GM12873 (cell line): ENCODE measurements at regions not wholly inside any gene's neighbourhood (a gene's known extent, or its start where the extent isn't known, plus 50 kb on each side); places are given as distances from the start of the nearest gene placed in this dataset.

Source experiments
- CTCF ChIP-seq: IDR thresholded peaks from 2 replicates; pipeline ENCODE4 v1.5.1; 2012; ENCODE audit warnings: low read depth, mild to moderate bottlenecking, moderate library complexity, low read length, control low read depth; ENCODE audit not compliant: insufficient read depth; ENCODE audit errors: missing control alignments

GRCh38 chr10:78928330-78928729 is 140.4 kb upstream of the ZMIZ1 start:
- no peak for TF ChIP-seq CTCF

GRCh38 chr10:78929541-78929940 is 139.2 kb upstream of the ZMIZ1 start:
- TF ChIP-seq CTCF, result no peak

- TF ChIP-seq CTCF, result no peak
Measured at GRCh38 chr10:78931321-78932053, 137.3 kb upstream of the ZMIZ1 start.

GRCh38 chr10:78932054-78932386 is 136.7 kb upstream of the ZMIZ1 start:
- no peak for TF ChIP-seq CTCF

GRCh38 chr10:78932861-78933260 is 135.9 kb upstream of the ZMIZ1 start:
- TF ChIP-seq CTCF, result no peak

GRCh38 chr10:78933828-78934531 is 134.8 kb upstream of the ZMIZ1 start:
- TF ChIP-seq CTCF, result no peak

- no peak for TF ChIP-seq CTCF
Measured at GRCh38 chr10:78934532-78934898, 134.3 kb upstream of the ZMIZ1 start.
